ENCODE measurements at regions not wholly inside any gene's neighbourhood (a gene's known extent, or its start where the extent isn't known, plus 50 kb on each side); places are given as distances from the start of the nearest gene placed in this dataset.

GRCh38 chr3:55413236-55413635 is 73.9 kb downstream of the WNT5A start:
- no peak for DNase-seq

DNA sequence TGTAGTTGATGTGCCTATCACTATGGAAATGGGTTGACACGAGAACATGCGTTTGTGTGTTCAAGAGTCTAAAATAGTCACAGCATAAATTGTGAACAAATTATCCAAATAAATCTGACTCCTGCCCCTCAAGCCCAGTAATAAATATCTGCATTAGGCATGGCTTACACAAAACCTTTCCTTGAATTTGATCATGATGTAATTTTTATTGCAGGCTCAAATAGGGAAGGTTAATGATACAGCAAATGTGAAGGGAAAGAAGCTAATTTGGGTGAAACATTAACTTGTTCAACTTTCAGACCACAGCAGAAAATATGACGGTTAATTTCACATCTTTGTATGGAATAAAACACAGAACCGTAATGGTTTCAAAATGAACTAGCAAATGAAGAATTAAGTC is 74.6 kb downstream of the WNT5A start:
- DNase-seq = no peak

DNA sequence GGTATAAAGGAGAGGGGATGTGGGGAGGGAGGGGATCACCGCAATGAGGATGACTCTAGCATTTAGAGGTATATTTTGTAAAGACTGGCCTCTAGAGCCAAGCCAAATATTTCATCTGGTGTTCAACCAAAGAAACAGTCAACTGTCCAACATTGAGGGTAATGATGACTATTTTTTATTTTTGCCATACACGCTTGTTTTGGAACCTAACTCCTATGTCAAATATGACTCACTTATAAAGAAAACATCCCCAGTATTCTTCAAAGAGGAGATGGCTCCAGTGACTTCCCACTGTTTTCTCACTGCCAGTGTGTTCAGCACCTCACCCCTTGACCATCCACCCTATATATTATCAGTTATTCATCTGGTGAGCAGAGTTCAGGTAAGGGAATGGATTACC is 77.3 kb downstream of the WNT5A start:
- DNase-seq = no peak

DNA sequence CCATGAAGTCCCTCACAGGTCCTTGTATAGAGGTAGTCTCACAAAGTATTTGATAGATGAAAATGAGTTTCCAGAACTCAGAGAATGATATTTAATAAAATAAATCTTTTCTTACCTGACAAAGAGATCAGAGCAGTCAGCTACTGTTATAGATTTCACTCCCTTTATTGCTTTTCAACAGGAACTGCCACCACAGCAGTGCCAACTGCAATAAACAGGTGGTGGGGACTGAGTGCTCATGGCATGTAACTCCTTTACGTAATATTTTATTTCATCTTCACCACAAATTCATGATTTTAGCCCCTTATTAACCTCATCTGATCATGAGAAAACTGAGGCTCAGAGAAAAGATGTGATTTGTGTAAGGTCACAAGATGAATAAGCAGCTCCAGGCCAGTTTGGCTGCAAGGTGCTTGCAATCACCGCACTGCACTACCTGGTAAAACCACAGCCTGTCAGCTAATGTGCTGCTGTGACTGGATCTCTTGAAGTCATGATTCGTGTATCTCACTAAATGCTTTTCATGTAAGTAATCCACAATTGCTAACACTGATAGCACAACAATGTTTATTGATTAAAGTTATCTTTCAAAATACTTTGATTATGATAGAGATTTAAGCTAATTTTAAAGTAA is 78.8 kb downstream of the WNT5A start:
- DNase-seq = no peak

- DNase-seq = no peak
Observed at GRCh38 chr3:55407426-55407820, 79.7 kb downstream of the WNT5A start.

DNA sequence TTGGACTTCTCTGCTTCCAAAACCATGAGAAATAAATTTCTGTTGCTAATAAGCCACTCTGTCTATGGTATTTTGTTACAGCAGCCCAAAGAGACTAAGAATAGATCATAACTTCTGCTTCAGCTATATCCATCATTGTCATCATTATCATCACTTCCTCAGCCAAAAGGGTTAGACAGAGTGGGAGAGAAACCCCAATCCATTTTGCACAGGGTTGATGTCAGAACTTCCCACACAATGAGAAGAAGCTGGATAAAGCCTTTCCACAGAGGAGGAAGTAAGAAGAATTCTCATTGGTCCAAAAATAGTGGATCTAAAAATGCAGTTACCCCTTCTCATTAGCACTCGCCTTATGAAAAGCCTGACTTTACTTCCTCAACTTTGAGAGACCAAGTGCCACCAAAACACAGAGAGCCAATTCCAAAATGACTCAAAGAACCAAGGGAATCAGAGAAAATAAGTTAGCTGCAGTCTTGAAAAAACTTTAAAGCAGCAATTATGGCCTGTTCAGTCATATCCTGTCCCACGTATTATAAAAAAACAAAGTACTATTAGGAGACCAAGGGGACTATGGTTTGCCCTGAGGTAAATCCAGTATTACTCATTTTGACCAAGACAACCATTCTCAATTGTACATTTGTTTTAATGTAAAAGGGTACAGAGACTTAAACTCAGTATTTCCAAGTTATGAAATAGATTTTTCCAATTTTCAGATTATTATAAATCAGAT is 80.2 kb downstream of the WNT5A start:
- no peak for DNase-seq

DNA sequence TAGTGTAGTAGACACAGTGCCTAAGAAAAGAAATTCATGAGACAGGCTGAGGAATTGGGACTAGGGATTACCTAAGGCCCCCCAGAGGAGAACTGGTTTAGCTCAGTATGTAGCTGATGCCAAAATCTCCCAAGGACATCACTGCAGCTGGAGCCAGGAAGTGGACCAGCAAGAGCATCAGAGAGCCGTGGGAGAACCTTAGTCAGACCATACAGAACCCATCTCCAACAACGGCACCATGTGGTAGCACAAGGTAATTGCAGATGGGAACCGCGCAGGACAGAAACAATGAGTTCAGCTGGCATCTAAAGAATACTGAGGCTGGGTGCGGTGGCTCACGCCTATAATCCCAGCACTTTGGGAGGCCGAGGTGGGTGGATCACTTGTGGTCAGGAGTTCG is 81.7 kb downstream of the WNT5A start:
- DNase-seq = no peak

- no peak for DNase-seq
Observed at GRCh38 chr3:55402886-55403609, 84.1 kb downstream of the WNT5A start.

GRCh38 chr3:55380561-55380960 is 106.5 kb downstream of the WNT5A start:
- DNase-seq = no peak

DNA sequence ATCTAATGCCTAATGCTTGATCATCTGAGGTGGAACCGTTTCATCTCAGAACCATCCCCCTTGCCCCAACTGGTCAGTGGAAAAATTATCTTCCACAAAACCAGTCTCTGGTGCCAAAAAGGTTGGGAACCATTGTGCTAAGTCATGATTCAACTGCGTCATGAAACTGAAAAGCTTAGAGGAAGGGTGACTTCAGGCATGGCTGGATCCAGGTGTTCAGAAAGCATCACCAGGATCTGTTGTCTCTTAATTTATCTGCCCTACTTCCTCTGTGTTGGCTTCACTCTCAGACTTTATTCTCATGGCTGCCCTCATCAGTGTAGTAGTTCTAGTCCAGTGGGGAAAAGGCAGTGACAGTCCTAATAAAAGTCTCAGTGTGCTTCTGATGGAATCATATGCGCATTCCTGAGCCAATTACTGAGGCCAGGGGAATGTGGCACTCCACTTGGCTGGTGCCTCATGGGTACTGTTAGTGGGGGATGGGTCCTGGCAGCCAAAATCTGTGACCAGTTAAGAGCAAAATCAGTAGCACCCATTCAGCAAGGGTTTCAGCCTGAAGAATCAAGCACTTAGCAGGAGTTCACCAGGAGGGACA is 110.3 kb downstream of the WNT5A start:
- no peak for DNase-seq

GRCh38 chr3:55373423-55373822 is 113.7 kb downstream of the WNT5A start:
- no peak for DNase-seq

DNA sequence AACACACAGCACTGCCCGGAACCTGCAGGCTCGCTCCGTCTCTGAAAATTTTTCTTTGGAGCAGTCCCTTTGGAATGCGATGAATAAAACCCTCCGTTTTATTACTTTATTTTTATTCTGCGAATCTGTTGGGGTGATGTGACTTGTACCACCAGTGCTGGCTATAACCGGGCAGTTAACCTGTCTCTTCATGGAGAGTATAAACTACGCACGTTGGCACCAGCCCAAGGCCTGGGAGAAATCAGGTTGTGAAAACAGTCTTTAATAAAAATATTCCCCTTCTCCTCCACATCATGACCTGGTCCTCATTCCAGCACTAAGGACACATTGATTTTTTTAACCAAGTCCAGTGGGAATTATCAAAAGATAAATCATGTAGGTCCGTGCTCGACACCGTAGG is 116.8 kb downstream of the WNT5A start:
- DNase-seq = no peak

DNA sequence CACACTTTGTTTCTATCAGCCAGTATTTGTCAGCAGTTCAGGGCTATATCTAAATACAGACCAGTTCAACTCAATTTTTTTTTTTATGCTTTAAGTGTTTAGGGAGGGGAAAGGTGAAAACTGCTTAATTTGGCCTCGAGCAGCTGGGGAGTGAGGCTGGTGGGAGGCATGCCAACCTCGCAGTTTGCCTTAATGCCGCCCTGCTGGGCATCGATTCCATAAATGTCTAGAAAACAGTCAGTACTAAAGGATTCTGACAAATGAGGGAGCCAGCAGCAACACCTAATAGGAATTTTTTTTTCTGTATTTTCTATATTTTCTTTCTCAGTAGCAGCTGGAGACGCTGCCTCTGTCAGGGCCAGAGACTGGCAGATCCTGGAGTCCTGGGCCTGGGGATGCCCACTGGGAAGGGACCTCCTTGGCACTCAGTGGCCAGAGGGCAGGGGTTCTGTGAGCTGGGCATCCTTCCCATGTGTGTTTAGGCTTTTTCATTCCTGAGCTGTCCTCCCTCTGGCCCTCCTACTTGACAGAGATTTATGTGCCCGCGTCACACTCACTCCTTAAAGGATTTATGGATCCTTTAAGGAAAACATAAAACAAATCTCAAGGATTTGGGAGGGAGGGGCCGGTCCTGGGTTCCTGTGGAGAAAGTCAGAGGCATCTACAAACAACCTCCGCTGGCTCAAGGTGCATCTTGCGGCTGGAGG is 117.8 kb downstream of the WNT5A start:
- DNase-seq = no peak

- no peak for DNase-seq
Observed at GRCh38 chr3:55368366-55368765, 118.7 kb downstream of the WNT5A start.

- DNase-seq = no peak
Observed at GRCh38 chr3:55367384-55367783, 119.7 kb downstream of the WNT5A start.

- DNase-seq = no peak
Observed at GRCh38 chr3:55364421-55364820, 122.7 kb downstream of the WNT5A start.

DNA sequence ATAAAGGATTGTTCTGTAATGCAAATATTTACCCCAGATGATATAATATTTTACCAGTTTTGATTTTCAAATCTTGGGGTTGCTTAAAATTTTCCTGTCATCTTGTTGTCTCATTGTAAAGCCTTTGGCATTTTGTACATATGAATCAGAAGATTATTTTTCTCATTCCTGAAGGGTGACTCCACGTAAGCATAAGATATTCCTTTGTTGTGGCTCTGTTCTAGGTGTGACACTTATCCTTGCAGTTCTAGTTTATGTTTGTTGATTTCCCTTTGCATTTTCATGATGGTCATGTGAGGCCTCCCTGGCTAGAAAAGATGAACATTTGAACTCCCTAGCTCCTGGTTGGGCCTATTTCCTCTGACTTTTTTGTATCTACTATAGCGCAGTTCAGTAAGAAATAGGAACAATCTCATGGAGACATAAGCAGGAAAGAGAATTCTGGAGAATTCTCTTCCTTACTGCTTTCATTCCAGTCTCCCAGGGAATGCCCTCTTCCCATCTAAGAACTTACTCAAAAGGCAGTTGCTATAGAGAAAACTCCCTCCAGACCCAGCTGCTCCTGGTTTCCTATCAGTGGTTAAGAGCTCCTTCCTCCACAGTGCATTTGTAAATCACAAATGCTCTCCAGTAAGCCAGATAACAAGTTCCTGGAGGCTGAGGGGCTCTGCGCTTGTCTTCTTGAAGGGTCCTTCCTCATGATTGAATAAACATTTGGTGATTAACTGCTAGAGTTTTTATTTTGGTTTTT is 124.7 kb downstream of the WNT5A start:
- DNase-seq = no peak

GRCh38 chr3:55357796-55358195 is 129.3 kb downstream of the WNT5A start:
- no peak for DNase-seq

GRCh38 chr3:55352668-55353067 is 134.4 kb downstream of the WNT5A start:
- DNase-seq = no peak

GRCh38 chr3:55349851-55350250 is 137.3 kb downstream of the WNT5A start:
- DNase-seq = no peak

DNA sequence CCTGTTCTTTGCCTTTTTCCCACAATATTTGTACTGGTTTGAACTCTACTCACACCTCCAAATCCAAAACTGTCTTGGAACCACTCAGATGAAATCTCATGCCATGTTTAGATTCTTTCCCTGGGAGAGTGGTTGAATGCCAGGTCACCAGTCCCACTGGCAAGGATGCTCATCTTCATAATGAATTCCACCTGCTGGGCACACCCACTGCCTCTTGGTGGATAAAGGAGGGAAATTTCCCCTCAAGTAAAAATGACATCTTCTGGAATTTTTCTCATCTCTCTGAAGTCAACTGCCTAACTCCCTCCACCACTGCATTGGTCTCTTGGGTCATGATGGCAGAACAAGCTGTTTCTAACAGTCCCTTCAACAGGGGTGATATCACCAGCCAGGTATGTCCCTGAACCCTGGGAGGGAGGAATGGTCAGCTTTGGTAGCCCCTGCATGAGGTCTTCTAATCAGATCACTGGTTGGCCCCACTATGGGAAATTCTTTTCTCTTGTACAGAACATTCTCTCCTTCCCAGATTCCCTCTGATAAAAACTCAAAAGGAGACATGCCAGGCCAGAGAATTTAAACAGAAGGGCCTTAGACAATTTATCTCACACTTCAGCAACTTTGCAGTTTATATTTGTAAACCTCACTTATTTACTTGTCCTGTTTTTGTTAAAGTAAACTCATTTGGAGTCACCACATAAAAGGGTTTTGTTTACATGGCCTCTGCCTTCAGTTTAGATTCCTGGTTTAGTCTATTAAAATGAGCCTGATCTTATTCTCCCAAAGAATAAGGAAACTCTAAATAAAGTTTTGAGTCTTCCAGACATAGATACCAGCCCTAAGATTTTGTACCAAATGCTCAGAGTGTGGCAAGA is 143.4 kb downstream of the WNT5A start:
- DNase-seq = no peak
